Esophagus squamous epithelium (tissue), 5 donors: ENCODE measurements at regions not wholly inside any gene's neighbourhood (a gene's known extent, or its start where the extent isn't known, plus 50 kb on each side); places are given as distances from the start of the nearest gene placed in this dataset.

Source experiments
- DNase-seq: peaks from one replicate; lab custom pipeline; 2025; lab: John Stamatoyannopoulos, UW
- H3K27ac ChIP-seq, 4 donors: fragments of 200-600 bp; sonication (generic); one replicate each; pipeline ENCODE4 v1.5.1; 2016 to 2019; ENCODE audit warnings: mild to moderate bottlenecking in 1 of 4
- H3K27me3 ChIP-seq, 4 donors: fragments of 200-600 bp; sonication (generic); 1 replicate in 3 of 4; 2 replicates in 1 of 4; pipeline versions ENCODE4 v1.5.1 to v1.6.0; 2017 to 2021; ENCODE audit warnings: antibody characterized with exemption in 1 of 4
- H3K36me3 ChIP-seq, 3 donors: fragments of 200-600 bp; sonication (generic); one replicate each; pipeline ENCODE4 v1.5.1; 2016 to 2019
- H3K4me1 ChIP-seq, 3 donors: fragments of 200-600 bp; sonication (generic); one replicate each; pipeline ENCODE4 v1.5.1; 2017 to 2019
- H3K4me3 ChIP-seq, 4 donors: fragments of 200-600 bp; sonication (generic); 1 replicate in 3 of 4; 2 replicates in 1 of 4; pipeline ENCODE4 v1.5.1; 2016 to 2019; ENCODE audit warnings: mild to moderate bottlenecking in 2 of 4, moderate library complexity in 1 of 4
- H3K9me3 ChIP-seq, 3 donors: fragments of 200-600 bp; sonication (generic); one replicate each; pipeline ENCODE4 v1.5.1; 2016 to 2019
- POLR2A ChIP-seq, 4 donors: fragments of 450-650 bp; IDR thresholded peaks; one replicate each; pipeline ENCODE4 v1.6.1; 2017; ENCODE audit warnings: antibody characterized with exemption in 4 of 4, mild to moderate bottlenecking in 4 of 4, moderate library complexity in 3 of 4
- WGBS, 2 donors: methylation state at CpG; one replicate each; pipeline ENCODE4 v1.1.5; 2018; 5-methylcytosine and 5-hydroxymethylcytosine counted together
- intact Hi-C: fragments of 100-400 bp; cut with DNase I; formaldehyde crosslinking; loops from one replicate; pipeline ENCODE4 v1.15.0; 2022
- TF ChIP-seq, protein P1 (sequence below), 6 experiments: fragments of 450-650 bp in 4 of 6; fragments of 200-600 bp in 2 of 6; sonication (generic) in 2 of 6; IDR thresholded peaks; one replicate each; pipeline ENCODE4 v1.5.1; 2016 to 2019; ENCODE audit warnings: antibody characterized with exemption in 6 of 6, mild to moderate bottlenecking in 4 of 6, moderate library complexity in 4 of 6
- donor health status: DM: yes; HTN: yes; CAD: no.

DNA sequence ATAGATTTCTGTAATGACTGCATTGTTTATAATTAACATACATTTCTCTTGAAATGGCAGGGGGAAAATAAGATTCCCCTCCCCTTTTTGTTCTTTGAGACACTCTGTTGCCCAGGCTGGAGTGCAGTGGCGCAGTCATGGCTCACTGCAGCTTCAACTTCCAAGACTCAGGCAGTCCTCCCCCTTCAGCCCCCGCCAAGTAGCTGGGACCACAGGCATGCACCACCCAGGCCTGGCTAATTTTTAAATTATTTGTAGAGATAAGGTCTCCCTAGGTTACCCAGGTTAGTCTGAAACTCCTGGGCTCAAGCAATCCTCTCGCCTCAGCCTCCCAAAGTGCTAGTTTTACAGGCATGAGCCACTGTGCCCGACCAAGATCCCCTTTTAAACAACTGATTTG lies 67.7 kb downstream of the KATNIP start:
- H3K27ac ChIP-seq: peak overlapping the region in 2 of 4 donors; percentile 7 to 48
- WGBS, 2 donors: 100% methylated on average over 1 to 2 of the region's 4 CpGs
- no peak for DNase-seq
- TF ChIP-seq, protein P1, sequence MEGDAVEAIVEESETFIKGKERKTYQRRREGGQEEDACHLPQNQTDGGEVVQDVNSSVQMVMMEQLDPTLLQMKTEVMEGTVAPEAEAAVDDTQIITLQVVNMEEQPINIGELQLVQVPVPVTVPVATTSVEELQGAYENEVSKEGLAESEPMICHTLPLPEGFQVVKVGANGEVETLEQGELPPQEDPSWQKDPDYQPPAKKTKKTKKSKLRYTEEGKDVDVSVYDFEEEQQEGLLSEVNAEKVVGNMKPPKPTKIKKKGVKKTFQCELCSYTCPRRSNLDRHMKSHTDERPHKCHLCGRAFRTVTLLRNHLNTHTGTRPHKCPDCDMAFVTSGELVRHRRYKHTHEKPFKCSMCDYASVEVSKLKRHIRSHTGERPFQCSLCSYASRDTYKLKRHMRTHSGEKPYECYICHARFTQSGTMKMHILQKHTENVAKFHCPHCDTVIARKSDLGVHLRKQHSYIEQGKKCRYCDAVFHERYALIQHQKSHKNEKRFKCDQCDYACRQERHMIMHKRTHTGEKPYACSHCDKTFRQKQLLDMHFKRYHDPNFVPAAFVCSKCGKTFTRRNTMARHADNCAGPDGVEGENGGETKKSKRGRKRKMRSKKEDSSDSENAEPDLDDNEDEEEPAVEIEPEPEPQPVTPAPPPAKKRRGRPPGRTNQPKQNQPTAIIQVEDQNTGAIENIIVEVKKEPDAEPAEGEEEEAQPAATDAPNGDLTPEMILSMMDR (IDR thresholded peaks at IDR 0.05): no peak
- TF ChIP-seq POLR2A (IDR thresholded peaks at IDR 0.05): no peak
- no peaks in the 10 kb centered on the region for H3K27me3 ChIP-seq
- H3K36me3 ChIP-seq: peaks cover 0 to 24% (median 6%) of the 10 kb centered on the region in 3 donors
- H3K4me3 ChIP-seq: no peak overlapping the region
- intact Hi-C loops: no loop called here
- peaks cover 0 to 35% (median 0%) of the 10 kb centered on the region in 3 donors for H3K4me1 ChIP-seq
- H3K9me3 ChIP-seq: no peaks in the 10 kb centered on the region

DNA sequence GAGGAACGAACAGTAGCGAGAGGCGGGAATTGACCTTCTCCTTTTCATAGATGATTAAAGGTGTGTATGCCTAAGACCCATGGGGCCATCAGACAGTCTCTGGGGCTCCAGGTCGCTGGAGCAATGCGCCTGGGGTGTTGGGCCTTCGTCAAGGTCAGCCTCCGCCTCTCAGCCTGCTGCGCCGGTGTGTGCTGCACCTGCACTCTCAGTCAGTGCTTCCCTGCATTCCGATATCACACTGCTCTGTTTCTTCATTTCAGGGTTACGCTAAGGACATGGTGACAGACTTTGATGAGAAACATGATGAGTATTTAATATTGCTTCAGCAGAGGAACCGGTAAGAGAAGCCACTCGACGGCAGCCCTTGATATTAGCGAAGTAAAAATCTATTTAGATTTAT lies 68.2 kb downstream of the KATNIP start:
- intact Hi-C loops: no loop called here
- H3K9me3 ChIP-seq: no peaks in the 10 kb centered on the region
- H3K4me3 ChIP-seq: no peak overlapping the region
- peaks cover 0 to 35% (median 0%) of the 10 kb centered on the region in 3 donors for H3K4me1 ChIP-seq
- 91% methylated on average over 11 to 15 of the region's 15 CpGs for WGBS, 2 donors
- H3K27ac ChIP-seq: peak overlapping the region in 2 of 4 donors; percentile 7 to 48
- DNase-seq: no peak
- H3K27me3 ChIP-seq: no peaks in the 10 kb centered on the region
- no peak for TF ChIP-seq POLR2A (IDR thresholded peaks at IDR 0.05)
- TF ChIP-seq, protein P1 (IDR thresholded peaks at IDR 0.05): no peak
- H3K36me3 ChIP-seq: peaks cover 0 to 29% (median 6%) of the 10 kb centered on the region in 3 donors

DNA sequence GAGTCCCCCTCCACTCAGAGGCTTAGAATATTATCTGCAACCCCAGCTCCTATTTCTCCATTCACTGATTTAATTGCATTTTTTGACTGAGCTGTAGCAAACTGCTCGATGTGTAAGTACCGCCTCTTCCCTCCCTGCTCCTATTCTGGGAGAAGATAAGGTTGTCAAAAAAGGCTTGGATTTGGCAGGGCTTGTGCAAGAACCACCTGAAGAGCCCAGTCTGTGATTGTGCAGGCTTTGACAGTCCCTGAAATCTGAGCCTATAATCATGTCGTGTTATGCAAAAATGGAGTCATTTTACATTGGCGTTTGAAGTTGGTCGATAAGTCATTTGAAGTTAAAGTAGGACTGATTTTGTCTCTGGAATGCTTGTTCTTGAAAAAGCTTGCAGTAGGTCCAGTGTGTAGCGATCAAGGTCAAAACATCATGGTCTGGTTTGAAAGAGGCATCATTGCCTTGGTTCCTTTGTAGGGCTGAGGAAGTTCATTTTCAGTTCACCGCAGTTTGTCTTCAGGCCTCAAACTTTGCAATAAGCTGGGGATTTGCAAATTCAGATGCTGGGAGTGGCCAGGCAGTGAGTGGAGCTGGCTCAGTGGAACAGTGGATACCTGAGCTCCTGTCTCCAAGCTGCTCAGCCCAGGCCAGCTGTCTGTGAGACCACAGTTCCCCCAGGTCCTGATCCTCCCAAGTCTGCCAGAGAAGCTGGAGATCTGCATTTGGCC lies 68.8 kb downstream of the KATNIP start:
- peaks cover 0 to 29% (median 6%) of the 10 kb centered on the region in 3 donors for H3K36me3 ChIP-seq
- intact Hi-C loops: no loop called here
- no peaks in the 10 kb centered on the region for H3K27me3 ChIP-seq
- no peak for DNase-seq
- H3K4me3 ChIP-seq: no peak overlapping the region
- no peaks in the 10 kb centered on the region for H3K9me3 ChIP-seq
- H3K27ac ChIP-seq: peak overlapping the region in 2 of 4 donors; percentile 31 to 48
- TF ChIP-seq, protein P1 (IDR thresholded peaks at IDR 0.05): no peak
- TF ChIP-seq POLR2A (IDR thresholded peaks at IDR 0.05): no peak
- H3K4me1 ChIP-seq: peaks cover 0 to 35% (median 0%) of the 10 kb centered on the region in 3 donors
- WGBS, 2 donors: 62 to 75% methylated on average over 7 of the region's 7 CpGs

DNA sequence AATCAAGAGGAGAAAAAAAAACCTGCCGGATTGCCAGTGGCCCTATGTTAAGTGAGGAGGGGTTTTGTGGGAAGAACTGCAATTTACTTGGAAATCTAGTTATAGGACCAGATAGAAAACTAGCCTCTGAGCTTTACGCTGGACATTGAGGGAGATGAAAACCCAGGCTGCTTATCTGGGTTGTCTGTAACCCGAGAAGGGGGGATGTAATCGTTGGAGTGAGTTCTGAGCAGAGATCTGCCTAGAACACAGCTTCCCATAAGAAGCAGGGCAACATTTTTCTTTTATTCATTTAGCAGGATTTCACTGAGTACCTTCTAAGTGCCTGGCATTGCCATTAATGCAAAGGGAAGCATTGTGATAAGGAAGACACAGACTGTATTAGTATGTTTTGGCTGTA lies 70.6 kb downstream of the KATNIP start:
- TF ChIP-seq, protein P1 (IDR thresholded peaks at IDR 0.05): no peak
- TF ChIP-seq POLR2A (IDR thresholded peaks at IDR 0.05): no peak
- no peak overlapping the region for H3K27ac ChIP-seq
- WGBS, 2 donors: 78 to 80% methylated on average over 4 of the region's 4 CpGs
- peaks cover 0 to 29% (median 6%) of the 10 kb centered on the region in 3 donors for H3K36me3 ChIP-seq
- no peak overlapping the region for H3K4me3 ChIP-seq
- intact Hi-C loops: no loop called here
- H3K4me1 ChIP-seq: peaks cover 0 to 41% (median 4%) of the 10 kb centered on the region in 3 donors
- H3K9me3 ChIP-seq: no peaks in the 10 kb centered on the region
- DNase-seq: no peak
- H3K27me3 ChIP-seq: no peaks in the 10 kb centered on the region
